ENCODE measurements at regions not wholly inside any gene's neighbourhood (a gene's known extent, or its start where the extent isn't known, plus 50 kb on each side); places are given as distances from the start of the nearest gene placed in this dataset.

- no peak overlapping the region for H3K27ac ChIP-seq (ENCODE audit: low read depth in 1 of 2, low read length in 2 of 2)
- H3K36me3 ChIP-seq (ENCODE audit: control insufficient read depth in 4 of 4, insufficient read depth in 3 of 4, low read depth in 1 of 4, low read length in 3 of 4), result no peaks in the 10 kb centered on the region
- DNase-seq (ENCODE audit: low spot score), result no peak
- no peak overlapping the region for H3K4me3 ChIP-seq (ENCODE audit: low read depth in 1 of 3, low read length in 3 of 3)
- no peaks in the 10 kb centered on the region for H3K9me3 ChIP-seq (ENCODE audit: control insufficient read depth in 4 of 4, low read length in 3 of 4)
- no peaks in the 10 kb centered on the region for H3K4me1 ChIP-seq (ENCODE audit: control insufficient read depth in 4 of 4, insufficient read depth in 4 of 4, low read length in 3 of 4)
- TF ChIP-seq, protein P1, sequence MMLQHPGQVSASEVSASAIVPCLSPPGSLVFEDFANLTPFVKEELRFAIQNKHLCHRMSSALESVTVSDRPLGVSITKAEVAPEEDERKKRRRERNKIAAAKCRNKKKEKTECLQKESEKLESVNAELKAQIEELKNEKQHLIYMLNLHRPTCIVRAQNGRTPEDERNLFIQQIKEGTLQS (IDR thresholded peaks at IDR 0.05), result no peak
- TF ChIP-seq NR2F2 (IDR thresholded peaks at IDR 0.05) (no peak), EGR1 (IDR thresholded peaks at IDR 0.05; ENCODE audit: low read depth in 2 of 2) (no peak), RAD21 (IDR thresholded peaks at IDR 0.05) (no peak), HNF4A (conservative IDR thresholded peaks at IDR 0.05) (no peak), TAF1 (conservative IDR thresholded peaks at IDR 0.05) (no peak), JUND (IDR thresholded peaks at IDR 0.05) (no peak), CTCF (IDR thresholded peaks at IDR 0.05; ENCODE audit: low read depth, low read length, missing input control) (no peak), GABPA (IDR thresholded peaks at IDR 0.05 in 1 of 2, conservative IDR thresholded peaks at IDR 0.05 in 1 of 2) (no peak), FOXA1 (IDR thresholded peaks at IDR 0.05) (no peak), ZBTB33 (IDR thresholded peaks at IDR 0.05) (no peak), SP1 (IDR thresholded peaks at IDR 0.05) (no peak), FOXA2 (IDR thresholded peaks at IDR 0.05) (no peak), RXRA (IDR thresholded peaks at IDR 0.05) (no peak)
- TF ChIP-seq, protein P2, sequence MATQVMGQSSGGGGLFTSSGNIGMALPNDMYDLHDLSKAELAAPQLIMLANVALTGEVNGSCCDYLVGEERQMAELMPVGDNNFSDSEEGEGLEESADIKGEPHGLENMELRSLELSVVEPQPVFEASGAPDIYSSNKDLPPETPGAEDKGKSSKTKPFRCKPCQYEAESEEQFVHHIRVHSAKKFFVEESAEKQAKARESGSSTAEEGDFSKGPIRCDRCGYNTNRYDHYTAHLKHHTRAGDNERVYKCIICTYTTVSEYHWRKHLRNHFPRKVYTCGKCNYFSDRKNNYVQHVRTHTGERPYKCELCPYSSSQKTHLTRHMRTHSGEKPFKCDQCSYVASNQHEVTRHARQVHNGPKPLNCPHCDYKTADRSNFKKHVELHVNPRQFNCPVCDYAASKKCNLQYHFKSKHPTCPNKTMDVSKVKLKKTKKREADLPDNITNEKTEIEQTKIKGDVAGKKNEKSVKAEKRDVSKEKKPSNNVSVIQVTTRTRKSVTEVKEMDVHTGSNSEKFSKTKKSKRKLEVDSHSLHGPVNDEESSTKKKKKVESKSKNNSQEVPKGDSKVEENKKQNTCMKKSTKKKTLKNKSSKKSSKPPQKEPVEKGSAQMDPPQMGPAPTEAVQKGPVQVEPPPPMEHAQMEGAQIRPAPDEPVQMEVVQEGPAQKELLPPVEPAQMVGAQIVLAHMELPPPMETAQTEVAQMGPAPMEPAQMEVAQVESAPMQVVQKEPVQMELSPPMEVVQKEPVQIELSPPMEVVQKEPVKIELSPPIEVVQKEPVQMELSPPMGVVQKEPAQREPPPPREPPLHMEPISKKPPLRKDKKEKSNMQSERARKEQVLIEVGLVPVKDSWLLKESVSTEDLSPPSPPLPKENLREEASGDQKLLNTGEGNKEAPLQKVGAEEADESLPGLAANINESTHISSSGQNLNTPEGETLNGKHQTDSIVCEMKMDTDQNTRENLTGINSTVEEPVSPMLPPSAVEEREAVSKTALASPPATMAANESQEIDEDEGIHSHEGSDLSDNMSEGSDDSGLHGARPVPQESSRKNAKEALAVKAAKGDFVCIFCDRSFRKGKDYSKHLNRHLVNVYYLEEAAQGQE (IDR thresholded peaks at IDR 0.05), result no peak
- WGBS, result 74% methylated on average over 12 of the region's 12 CpGs
- no peak overlapping the region for H3K9ac ChIP-seq (ENCODE audit: low read depth in 1 of 2, low read length in 2 of 2)
- H3K27me3 ChIP-seq (ENCODE audit: control insufficient read depth in 4 of 4, insufficient read depth in 4 of 4, low read length in 3 of 4), result peaks cover 0 to 9% (median 1%) of the 10 kb centered on the region in 4 donors
These were observed 98.5 kb downstream of the TFAP2A start for GRCh38 chr6:10316373-10316721.

- Histone ChIP-seq H3K4me1 (ENCODE audit: control insufficient read depth in 4 of 4, insufficient read depth in 4 of 4, low read length in 3 of 4) (no peaks in the 10 kb centered on the region), H3K9me3 (ENCODE audit: control insufficient read depth in 4 of 4, low read length in 3 of 4) (no peaks in the 10 kb centered on the region), H3K36me3 (ENCODE audit: control insufficient read depth in 4 of 4, insufficient read depth in 3 of 4, low read depth in 1 of 4, low read length in 3 of 4) (no peaks in the 10 kb centered on the region), H3K4me3 (ENCODE audit: low read depth in 1 of 3, low read length in 3 of 3) (no peak overlapping the region), H3K9ac (ENCODE audit: low read depth in 1 of 2, low read length in 2 of 2) (no peak overlapping the region), H3K27ac (ENCODE audit: low read depth in 1 of 2, low read length in 2 of 2) (no peak overlapping the region), H3K27me3 (ENCODE audit: control insufficient read depth in 4 of 4, insufficient read depth in 4 of 4, low read length in 3 of 4) (peaks cover 0 to 9% (median 1%) of the 10 kb centered on the region in 4 donors)
- DNase-seq (ENCODE audit: low spot score), result no peak
- 55% methylated on average over 7 of the region's 7 CpGs for WGBS
- no peak for TF ChIP-seq ZBTB33 (IDR thresholded peaks at IDR 0.05)
- TF ChIP-seq FOXA2 (IDR thresholded peaks at IDR 0.05), result no peak
- TF ChIP-seq, protein P1 (IDR thresholded peaks at IDR 0.05), result no peak
- TF ChIP-seq JUND (IDR thresholded peaks at IDR 0.05), result no peak
- TF ChIP-seq, protein P2 (IDR thresholded peaks at IDR 0.05), result no peak
- no peak for TF ChIP-seq SP1 (IDR thresholded peaks at IDR 0.05)
- TF ChIP-seq RXRA (IDR thresholded peaks at IDR 0.05), result no peak
These were observed 99.1 kb downstream of the TFAP2A start for GRCh38 chr6:10315658-10316372.

All from liver (tissue), 8 donors.